ENCODE measurements at regions not wholly inside any gene's neighbourhood (a gene's known extent, or its start where the extent isn't known, plus 50 kb on each side); places are given as distances from the start of the nearest gene placed in this dataset.

- Histone ChIP-seq H3K9me3 (ENCODE audit: control insufficient read depth, insufficient read depth, low read length) (no peaks in the 10 kb centered on the region), H3K36me3 (ENCODE audit: control insufficient read depth, insufficient read depth, low read length) (no peaks in the 10 kb centered on the region), H3K27ac (ENCODE audit: low read length) (no peak overlapping the region), H3K4me1 (ENCODE audit: control insufficient read depth, insufficient read depth, low read length) (no peaks in the 10 kb centered on the region), H3K27me3 (ENCODE audit: control insufficient read depth, insufficient read depth, low read length) (no peaks in the 10 kb centered on the region), H3K4me3 (ENCODE audit: low read length) (no peak overlapping the region)
- H3K4me1 Mint-ChIP-seq: no peaks in the 10 kb centered on the region
- intact Hi-C loops (cut with micrococcal nuclease): no loop called here
- H3K27me3 Mint-ChIP-seq (ENCODE audit: low read depth in 2 of 2): peaks cover 0 to 4% of the 10 kb centered on the region in 2 donors
- ATAC-seq (no peak), DNase-seq (no peak)
- no peaks in the 10 kb centered on the region for H3K36me3 Mint-ChIP-seq
- no peak overlapping the region for H3K27ac Mint-ChIP-seq
- no peak overlapping the region for H3K4me3 Mint-ChIP-seq
- TF ChIP-seq CTCF (IDR thresholded peaks at IDR 0.05): no peak
- 74% methylated on average over 4 of the region's 4 CpGs for WGBS (ENCODE audit: insufficient coverage)
- H3K9me3 Mint-ChIP-seq: peaks cover 6 to 9% of the 10 kb centered on the region in 2 donors
Observed at GRCh38 chr6:10250655-10251220, 164.1 kb downstream of the TFAP2A start.

GRCh38 chr6:10248378-10248843, 166.5 kb downstream of the TFAP2A start:
- intact Hi-C loops (cut with micrococcal nuclease): no loop called here
- no peaks in the 10 kb centered on the region for H3K27me3 ChIP-seq (ENCODE audit: control insufficient read depth, insufficient read depth, low read length)
- H3K27ac ChIP-seq (ENCODE audit: low read length): no peak overlapping the region
- ATAC-seq (no peak), DNase-seq (no peak)
- H3K36me3 ChIP-seq (ENCODE audit: control insufficient read depth, insufficient read depth, low read length): no peaks in the 10 kb centered on the region
- H3K9me3 ChIP-seq (ENCODE audit: control insufficient read depth, insufficient read depth, low read length): no peaks in the 10 kb centered on the region
- H3K4me1 ChIP-seq (ENCODE audit: control insufficient read depth, insufficient read depth, low read length): no peaks in the 10 kb centered on the region
- no peak for TF ChIP-seq CTCF (IDR thresholded peaks at IDR 0.05)
- no peaks in the 10 kb centered on the region for H3K4me1 Mint-ChIP-seq
- H3K9me3 Mint-ChIP-seq: peaks cover 6 to 9% of the 10 kb centered on the region in 2 donors
- H3K27ac Mint-ChIP-seq: no peak overlapping the region
- WGBS (ENCODE audit: insufficient coverage): 69% methylated on average over 7 of the region's 7 CpGs
- peaks cover 0 to 4% of the 10 kb centered on the region in 2 donors for H3K27me3 Mint-ChIP-seq (ENCODE audit: low read depth in 2 of 2)
- H3K36me3 Mint-ChIP-seq: no peaks in the 10 kb centered on the region
- H3K4me3 ChIP-seq (ENCODE audit: low read length): no peak overlapping the region
- H3K4me3 Mint-ChIP-seq: no peak overlapping the region

GRCh38 chr6:10237298-10238038, 177.4 kb downstream of the TFAP2A start:
- TF ChIP-seq CTCF (IDR thresholded peaks at IDR 0.05): no peak
- Histone ChIP-seq H3K4me3 (ENCODE audit: low read length) (no peak overlapping the region), H3K27ac (ENCODE audit: low read length) (no peak overlapping the region), H3K4me1 (ENCODE audit: control insufficient read depth, insufficient read depth, low read length) (no peaks in the 10 kb centered on the region), H3K36me3 (ENCODE audit: control insufficient read depth, insufficient read depth, low read length) (no peaks in the 10 kb centered on the region), H3K27me3 (ENCODE audit: control insufficient read depth, insufficient read depth, low read length) (no peaks in the 10 kb centered on the region), H3K9me3 (ENCODE audit: control insufficient read depth, insufficient read depth, low read length) (no peaks in the 10 kb centered on the region)
- Mint-ChIP-seq H3K27ac (no peak overlapping the region), H3K4me3 (no peak overlapping the region), H3K36me3 (no peaks in the 10 kb centered on the region), H3K27me3 (ENCODE audit: low read depth in 2 of 2) (no peaks in the 10 kb centered on the region), H3K9me3 (peaks cover 0 to 3% of the 10 kb centered on the region in 2 donors), H3K4me1 (no peaks in the 10 kb centered on the region)
- ATAC-seq: no peak
- intact Hi-C loops (cut with micrococcal nuclease): no loop called here
- WGBS (ENCODE audit: insufficient coverage): 77% methylated on average over 9 of the region's 10 CpGs
- no peak for DNase-seq

Data from natural killer cell (primary cell).